GM19395 (cell line): ENCODE measurements at regions not wholly inside any gene's neighbourhood (a gene's known extent, or its start where the extent isn't known, plus 50 kb on each side); places are given as distances from the start of the nearest gene placed in this dataset.
"Not testable (repeated sequence)": the region's sequence is repeated elsewhere in the genome, so short reads cannot be mapped to it uniquely, and the experiment has no call there.

Experiments
- ATAC-seq: cut with Tn5 transposase; IDR thresholded peaks from one replicate; pipeline ENCODE4 v1.9.1; 2021; ENCODE audit warnings: mild to moderate bottlenecking, moderate library complexity; ENCODE audit not compliant: unreplicated experiment

DNA sequence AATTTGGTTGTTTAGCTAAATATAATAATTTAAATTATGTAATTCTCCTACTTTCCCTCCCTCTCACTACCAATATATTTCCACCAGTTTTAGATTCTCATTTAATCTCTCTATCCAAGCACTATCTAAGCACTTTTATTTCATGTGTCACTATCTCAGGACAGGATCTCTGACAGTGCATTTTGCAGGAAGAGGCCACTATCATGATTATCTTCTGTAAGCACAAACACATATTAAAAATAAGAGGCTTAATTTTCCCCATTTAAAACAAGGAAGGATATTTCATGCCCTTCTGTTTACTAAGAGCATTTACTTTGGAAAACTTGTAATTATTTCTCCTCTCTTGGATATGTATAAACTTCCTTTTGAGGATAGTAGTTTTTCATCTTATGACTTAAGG lies 726.2 kb upstream of the ZNF804A start:
- ATAC-seq = no peak

DNA sequence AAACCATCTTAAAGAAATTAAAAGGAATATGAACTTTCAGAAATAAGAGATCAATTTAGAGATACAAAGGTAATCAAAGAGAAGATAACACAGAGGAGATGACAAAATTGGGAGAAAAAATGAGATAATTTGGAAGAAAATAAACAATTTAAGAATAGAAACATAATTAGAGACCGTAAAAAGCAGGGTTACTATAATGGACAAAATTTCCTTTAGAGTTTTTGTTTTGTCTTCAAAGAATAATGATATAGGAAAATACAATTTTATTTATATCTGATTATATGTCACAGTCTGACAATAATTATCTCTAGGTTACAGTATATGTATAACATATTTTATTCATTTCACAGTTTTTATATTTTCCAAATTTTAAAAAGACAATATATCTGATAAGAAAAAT lies 716.4 kb upstream of the ZNF804A start:
- ATAC-seq = no peak

DNA sequence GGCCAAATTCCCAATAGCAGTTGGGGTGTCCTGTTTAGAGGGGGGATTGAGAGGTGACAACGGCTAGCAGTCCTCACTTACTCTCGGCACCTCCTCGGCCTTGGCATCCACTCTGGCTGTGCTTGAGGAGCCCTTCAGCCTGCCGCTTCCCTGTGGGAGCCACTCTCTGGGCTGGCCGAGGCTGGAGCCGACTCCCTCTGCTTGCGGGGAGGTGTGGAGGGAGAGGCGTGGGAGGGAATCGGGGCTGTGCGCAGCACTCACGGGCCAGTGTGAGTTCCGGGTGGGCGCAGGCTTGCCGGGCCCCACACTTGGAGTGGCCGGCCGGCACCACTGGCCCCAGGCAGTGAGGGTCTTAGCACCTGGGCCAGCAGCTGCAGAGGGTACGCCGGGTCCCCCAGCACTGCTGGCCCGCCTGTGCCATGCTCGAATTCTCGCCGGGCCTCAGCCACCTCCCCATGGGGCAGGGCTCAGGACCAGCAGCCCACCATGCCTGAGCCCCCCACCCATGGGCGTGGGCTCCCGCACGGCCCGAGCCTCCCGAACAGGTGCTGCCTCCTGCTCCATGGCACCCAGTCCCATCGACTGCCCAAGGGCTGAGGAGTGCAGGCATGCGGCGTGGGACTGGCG lies 705.9 kb upstream of the ZNF804A start:
- no peak for ATAC-seq

DNA sequence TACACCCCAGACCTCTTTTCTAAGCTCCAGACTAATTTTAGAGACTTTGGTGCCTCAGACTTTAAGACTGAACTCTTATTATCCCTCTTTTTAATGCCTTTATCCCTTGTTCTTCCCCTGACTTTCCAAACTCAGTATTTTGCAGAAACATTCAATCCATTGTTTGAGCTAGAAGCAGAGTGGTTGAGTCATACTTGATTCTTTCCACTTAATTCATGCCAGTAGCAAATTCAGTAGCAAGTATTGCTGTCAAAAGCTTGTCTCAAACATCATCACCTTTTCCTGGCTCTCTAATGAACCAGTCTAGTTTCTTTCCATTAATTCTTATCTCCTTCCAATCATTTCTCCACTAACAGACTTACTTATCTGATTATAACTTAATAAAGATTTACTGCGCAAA lies 699.7 kb upstream of the ZNF804A start:
- ATAC-seq = no peak

DNA sequence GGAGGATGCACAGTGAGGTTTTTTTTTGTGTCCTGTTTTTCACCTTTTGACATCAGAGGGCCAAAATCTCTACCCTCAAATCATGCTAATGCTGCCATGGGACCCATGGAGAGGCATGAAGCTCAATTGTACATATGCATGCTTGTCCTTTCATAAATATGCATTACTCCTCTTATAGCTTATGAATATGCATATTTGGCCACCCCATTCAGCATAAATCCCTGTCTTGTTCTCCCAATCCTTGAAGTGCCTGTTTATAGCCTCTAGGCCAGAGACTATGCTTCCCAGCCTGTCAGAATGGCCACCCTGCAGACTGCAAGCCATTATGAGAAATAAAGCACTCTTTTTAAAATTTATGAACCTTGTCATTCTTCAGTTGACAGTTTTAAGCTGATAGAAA lies 696.4 kb upstream of the ZNF804A start:
- no peak for ATAC-seq

DNA sequence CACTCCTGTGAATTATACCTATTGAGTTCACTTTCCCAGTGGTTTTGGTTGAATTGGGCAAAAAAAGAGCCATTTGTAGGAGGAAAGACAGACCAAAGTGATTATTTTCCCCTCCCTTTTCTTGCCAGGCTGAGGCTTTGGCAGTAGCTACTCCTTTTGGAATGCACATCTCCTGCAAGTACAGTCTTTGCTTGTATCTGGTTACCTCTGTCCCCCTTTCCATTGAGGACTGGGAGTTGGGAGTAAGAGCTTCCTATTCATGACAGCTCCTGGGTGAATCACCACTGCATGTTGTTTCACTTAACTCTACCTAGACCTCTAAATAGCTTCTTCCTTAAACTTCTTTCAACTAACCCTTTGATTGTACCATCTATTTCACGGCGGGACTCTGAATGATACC lies 695.3 kb upstream of the ZNF804A start:
- no peak for ATAC-seq

DNA sequence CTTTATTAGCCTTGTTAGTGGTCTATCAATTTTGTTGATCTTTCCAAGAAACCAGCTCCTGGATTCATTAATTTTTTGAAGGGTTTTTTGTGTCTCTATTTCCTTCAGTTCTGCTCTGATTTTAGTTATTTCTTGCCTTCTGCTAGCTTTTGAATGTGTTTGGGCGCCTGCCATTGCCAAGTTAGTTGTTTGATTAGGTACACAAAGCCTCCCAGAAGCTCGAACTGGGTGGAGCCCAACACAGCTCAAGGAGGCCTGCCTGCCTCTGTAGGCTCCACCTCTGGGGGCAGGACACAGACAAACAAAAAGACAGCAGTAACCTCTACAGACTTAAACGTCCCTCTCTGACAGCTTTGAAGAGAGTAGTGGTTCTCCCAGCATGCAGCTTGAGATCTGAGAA lies 682.3 kb upstream of the ZNF804A start:
- ATAC-seq = not testable (repeated sequence)

DNA sequence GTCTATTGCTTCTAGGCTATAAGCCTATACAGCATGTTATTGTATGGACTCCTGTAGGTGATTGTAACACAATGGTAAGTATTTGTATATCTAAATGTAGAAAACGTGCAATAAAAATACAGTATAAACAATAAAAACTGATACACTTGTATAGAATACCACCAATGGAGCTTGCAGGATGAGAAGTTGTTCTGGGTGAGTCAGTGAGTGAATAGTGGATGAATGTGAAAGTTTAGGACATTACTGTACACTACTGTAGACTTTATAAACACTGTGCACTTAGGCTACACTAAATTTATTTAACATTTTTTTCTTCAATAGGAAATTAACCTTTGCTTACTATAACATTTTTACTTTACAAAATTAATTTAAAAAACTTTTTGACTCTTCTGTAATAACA lies 679.2 kb upstream of the ZNF804A start:
- ATAC-seq = no peak

DNA sequence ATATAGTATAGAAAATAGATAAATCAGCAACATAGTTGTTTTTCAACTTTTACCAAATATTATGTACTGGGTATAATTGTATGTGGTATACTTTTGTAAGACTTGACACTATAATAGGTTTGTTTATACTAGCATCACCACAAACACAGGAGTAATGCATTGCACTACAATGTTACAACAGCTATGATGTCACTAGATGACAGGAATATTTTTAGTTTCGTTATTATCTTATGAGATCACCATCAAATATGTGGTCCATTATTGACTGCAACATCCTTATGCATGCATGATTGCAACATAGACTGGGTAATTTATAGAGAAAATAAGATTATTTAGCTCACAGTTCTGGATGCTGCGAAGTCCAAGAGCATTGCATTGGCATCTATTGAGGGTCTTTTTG lies 678.4 kb upstream of the ZNF804A start:
- no peak for ATAC-seq

DNA sequence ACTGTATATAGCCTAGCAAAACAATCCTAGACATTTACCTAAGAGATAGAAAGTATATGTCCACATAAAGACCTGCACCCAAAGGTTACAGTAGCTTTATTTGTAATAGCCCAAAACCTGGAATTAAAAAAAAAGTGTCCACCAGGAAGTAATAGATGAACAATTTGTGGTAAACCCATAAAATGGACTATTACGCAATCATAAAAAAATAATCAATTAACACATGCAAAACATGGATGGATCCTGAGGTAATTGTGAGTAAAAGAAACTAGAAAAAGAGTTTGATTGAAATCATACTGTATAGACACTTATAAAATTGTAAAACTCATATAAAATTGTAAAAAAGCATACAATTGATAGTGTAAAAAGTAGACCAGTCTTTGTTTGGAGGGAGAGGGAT lies 673.0 kb upstream of the ZNF804A start:
- no peak for ATAC-seq

DNA sequence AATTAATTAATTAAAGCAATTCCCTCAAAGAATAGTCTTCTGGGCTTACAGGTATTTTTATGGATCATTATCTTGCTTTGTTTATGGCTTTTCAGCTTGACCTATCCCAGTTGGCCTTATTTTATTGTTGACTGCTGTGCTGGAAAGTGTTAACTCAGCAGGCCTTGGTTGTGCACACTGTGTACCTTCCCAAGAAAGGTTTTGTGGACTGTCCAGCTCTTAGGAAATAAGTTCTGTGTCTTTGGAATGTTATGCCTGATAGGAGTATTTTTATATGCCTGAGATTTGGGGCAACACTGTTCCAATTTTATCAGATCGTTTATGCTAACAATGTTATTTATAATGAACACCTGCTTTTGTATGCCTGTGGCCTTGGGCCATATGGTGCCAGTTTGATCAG lies 671.9 kb upstream of the ZNF804A start:
- ATAC-seq = no peak

DNA sequence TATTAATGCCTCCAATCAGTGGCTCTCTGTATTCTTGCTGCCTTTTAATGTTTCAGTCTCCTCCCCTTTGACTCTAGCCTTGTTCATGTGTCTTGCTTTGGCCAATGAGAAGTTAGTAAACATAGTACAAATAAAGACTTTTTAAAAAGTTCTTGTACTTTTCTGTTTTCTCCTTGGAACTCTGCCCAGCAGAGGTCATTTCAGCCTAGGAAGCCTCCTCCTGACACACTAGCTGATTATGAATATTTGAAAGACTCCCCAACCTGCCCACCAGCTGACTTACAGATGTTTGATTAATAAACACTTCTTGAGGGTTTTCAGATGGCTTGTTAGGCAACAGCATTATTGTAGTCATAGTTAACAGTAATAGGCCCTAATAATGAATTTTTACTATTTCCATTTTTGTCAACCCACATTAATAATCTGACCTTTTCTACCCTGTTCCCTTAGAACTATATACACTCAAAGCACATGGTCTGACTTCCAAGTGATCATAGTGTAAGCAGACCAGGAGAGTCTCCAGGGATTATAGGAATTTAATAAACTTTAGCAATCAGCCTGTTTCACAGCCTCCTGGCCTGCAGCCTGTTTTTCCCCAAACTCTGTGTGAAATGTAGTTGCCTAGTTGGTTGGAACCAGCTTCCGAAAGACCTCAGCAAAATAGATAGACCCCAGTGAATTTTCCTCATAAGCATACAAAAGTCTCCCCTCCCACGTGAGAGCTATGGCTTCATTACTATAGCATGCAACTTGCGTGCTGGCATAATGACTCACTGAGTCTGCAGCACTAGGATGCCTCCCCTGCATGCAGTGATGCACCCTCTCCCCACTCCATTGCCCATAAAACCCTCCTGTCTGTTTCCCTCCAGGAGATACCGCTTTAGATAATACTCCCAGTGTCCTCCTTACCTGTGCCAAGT lies 670.7 kb upstream of the ZNF804A start:
- ATAC-seq = no peak

DNA sequence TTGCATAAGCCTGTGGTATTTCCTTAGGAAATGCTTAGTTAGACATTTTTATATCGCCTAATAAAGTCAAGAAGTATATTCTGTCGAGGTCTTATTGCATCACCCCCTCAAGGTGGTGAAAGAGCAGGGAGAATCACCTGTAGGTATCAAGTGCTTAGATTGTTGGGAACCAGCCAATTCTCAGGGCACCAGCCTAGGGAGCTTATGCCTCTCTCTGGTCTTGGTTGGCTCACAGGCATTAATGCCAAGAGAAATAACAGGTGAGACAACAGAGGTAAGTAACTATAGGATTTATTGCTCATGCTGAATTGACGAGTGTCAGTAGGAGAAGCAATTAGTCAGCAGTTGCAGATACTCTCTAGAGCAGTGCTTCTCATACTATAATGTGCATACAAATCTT lies 663.3 kb upstream of the ZNF804A start:
- ATAC-seq = no peak

DNA sequence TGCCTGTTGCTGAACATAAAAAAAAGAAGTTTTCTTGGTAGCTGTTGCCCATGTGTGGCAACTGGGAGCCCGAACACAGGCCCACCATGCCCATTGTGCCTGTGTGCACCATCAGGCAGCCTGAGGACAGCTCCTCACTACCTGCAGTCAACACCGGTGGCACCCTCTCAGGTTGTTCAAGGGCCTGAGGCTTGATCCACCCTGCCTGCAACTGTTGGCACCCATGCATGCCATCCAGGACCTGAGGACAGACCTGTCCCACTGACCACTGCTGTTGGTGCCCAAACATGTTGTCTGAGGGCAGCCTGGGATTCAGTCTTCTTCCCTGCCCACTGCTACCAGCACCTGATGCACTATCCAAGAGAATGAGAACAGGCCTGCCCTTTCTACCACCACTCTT lies 661.1 kb upstream of the ZNF804A start:
- no peak for ATAC-seq

DNA sequence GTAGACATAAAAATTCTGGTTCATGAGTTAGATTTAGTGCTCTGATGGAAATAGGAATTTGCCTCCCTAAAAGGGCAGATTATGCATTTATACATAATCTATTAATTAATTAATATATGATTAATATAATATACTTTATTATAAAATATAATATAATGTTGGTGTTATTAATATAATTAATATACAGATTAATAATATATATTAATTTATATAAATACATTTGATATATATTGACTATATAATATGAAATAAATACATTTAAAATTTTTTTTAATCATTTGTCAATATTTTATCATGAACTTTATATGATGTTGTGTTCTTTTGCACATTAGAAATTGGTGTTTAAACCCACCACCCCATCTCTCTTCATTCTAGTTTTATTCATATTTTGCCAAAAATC lies 652.1 kb upstream of the ZNF804A start:
- ATAC-seq = no peak

DNA sequence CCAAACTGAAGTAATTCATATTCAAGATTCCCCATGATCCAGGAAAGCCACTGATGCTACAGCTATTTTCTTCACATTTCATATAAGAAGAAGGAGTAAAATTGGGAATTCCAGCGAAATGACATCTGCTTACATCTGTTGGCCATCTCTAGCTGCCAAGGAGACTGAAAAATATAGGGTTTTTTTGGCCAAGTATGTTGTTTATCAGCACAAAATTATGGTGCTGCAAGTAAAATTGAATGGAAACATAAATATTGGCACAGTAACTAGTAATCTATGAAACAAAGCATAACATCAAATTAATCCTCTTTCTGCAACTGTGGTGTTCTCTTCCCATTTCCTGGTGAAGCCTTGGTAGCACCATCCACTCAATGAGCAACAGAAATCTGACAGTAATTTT lies 649.5 kb upstream of the ZNF804A start:
- ATAC-seq = no peak

DNA sequence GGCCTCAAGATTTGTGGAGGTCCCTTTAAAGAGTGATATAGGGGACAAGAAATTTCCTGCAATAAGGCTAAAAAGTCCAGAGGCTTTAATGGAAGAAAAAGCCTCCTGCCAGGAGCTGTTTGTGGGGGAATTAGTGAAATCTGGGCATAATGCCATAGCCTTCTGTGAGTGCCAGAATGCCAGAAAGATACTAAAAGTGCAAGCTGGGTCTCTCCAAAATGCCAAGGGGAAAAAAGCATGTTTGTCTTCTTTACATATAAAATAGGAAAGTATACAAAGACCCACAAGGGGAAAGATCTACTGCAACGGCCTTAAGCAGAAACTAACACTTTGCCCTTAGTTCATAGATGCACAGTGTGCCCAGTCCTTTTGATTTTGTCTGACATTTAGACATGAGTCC lies 647.7 kb upstream of the ZNF804A start:
- no peak for ATAC-seq

DNA sequence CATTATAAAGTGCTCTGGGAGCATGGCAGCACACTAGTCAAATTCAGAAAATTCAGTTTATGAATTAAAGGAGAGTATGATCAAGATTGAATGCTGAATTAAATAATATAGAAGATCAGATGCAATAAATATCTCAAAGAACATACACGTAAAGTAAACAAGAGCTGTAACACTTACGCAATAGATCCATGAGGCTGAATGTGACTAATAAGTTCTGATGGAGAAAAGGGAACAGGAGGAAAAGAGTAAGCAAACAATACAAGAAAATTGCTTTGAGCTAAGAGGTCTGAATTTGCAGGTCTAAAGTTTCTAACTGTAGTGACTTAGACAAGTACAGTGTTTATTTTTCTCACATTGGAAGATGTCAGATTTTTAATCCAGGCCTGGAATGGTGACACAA lies 646.7 kb upstream of the ZNF804A start:
- no peak for ATAC-seq

DNA sequence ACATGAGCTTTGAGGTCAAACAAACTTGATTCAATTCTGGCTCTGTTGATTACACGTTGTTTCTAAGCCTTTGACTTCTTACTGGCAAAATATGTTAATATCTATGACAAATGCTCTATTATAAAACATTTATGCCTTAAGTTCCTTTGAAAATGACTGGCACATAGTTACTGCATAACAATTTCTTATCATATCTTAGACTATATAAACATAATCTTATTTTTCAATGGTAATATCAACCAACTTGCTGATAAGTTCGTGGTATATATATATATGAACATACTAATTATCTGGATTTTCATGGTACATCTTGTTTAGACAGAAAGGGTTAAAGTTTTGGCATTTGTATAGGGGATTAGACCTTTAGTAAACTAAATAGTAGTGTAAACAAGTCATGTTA lies 645.6 kb upstream of the ZNF804A start:
- no peak for ATAC-seq

DNA sequence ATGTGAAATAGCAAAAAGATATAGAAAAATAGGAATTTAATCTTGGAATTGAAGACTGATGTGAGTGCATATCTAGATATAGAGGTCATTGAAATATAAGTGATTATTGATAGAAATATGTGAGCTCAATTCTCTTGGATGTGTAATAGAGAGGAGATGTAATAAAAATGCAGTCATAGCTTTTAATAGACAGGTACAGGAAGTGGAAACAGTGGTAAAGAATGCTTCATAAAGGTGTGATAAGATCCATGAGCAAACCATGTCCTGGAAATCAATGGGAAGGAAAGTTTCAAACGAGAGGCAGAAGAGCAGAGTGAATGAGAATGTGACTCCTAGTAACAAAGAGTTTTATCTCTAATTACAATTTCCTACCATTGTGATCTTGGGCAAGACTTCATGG lies 634.7 kb upstream of the ZNF804A start:
- no peak for ATAC-seq

DNA sequence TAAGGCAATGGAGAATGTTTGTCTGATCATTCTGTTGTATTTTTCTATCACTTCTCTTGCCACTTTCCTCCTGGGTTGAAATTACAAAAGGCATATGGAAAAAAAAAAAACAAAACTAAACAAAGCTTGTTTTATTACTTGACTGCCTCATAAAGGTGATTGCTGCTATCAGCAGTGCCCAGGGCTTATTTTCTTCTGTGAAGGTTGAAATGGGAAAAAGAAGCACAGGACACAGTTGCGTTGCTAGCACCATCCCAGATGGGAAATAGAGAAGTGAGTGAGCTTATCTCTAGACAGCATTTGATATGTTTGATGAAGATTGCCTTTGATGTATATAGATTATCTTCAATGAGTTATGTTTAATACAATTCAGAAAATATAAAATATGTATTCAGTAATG lies 633.8 kb upstream of the ZNF804A start:
- no peak for ATAC-seq

DNA sequence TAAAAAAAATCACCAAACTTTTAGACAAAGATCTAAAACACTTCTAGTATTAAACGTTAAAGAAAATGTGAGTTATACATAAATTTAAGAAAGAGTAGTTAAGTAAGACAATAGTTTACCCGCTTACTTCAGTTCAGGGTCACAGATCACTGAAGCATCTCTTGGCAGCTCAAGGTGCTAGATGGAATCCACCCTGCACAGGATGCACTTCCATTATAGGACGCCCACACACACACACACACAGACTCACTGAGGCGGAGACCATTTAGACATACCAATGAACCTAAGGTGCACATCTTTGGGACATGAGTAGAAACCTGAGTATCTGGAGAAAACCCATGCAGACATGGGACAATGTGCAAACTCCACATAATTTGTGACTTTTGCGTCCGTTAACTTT lies 630.6 kb upstream of the ZNF804A start:
- ATAC-seq = no peak

DNA sequence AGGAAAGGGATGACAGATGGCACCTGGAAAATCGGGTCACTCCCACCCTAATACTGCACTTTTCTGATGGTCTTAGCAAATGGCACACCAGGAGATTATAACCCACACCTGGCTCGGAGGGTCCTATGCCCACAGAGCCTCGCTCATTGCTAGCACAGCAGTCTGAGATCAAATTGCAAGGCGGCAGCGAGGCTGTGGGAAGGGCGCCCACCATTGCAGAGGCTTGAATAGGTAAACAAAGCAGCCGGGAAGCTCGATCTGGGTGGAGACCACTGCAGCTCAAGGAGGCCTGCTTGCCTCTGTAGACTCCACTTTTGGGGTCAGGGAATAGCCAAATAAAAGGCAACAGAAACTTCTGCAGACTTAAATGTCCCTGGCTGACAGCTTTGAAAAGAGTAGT lies 622.7 kb upstream of the ZNF804A start:
- not testable (repeated sequence) for ATAC-seq
